Heart left ventricle (tissue), 13 donors: ENCODE measurements at regions not wholly inside any gene's neighbourhood (a gene's known extent, or its start where the extent isn't known, plus 50 kb on each side); places are given as distances from the start of the nearest gene placed in this dataset.

Source experiments
- CTCF ChIP-seq, 12 donors: fragments of 200-600 bp; sonication (generic) in 4 of 12; IDR thresholded peaks; one replicate each; pipeline versions ENCODE4 v1.5.0 to v1.8.0; 2018 to 2022; ENCODE audit warnings: antibody characterized with exemption in 12 of 12, mild to moderate bottlenecking in 5 of 12
- POLR2A ChIP-seq, 2 donors: fragments of 450-650 bp; IDR thresholded peaks; one replicate each; pipeline ENCODE4 v1.6.1; 2017; ENCODE audit warnings: antibody characterized with exemption in 2 of 2, mild to moderate bottlenecking in 2 of 2, moderate library complexity in 2 of 2
- donor health status: ischemic (EF 13 %, LVEDD 7.1; RV severe dilation, severe dysfunction).
- donor health status: DM: no; HTN: yes; CAD: no.
- donor health status: DM: no; HTN: no; CAD: no.
- donor health status: ischemic (EF 25% LVEDD 6.9; RV normal size, moderate dysfunction).
- donor health status: ischemic (EF 25% LVEDD 5.7; RV mildly dilated, moderate dysfunction).
- donor health status: ischemic (EF 35%, LVEDD 5.7; RV mildly dilated, moderate dysfunction).
- donor health status: nonischemic (EF 11% LVEDD 7.7; RV severe dilation, severe dysfunction).
- donor health status: DM: yes; HTN: yes; CAD: no.
- donor health status: PGD.
- donor health status: ischemic (EF 29% LVEDD 5.4; RV normal size, mild dysfunction).
- donor health status: nonischemic (EF 23%, LVEDD 6.1; RV moderate dilation, normal function).

- TF ChIP-seq POLR2A (IDR thresholded peaks at IDR 0.05) (no peak), CTCF (IDR thresholded peaks at IDR 0.05) (no peak)
These were observed 997.8 kb downstream of the ARAP2 start for GRCh38 chr4:35246493-35246892.
